Spleen (tissue), 11 donors: ENCODE measurements at regions not wholly inside any gene's neighbourhood (a gene's known extent, or its start where the extent isn't known, plus 50 kb on each side); places are given as distances from the start of the nearest gene placed in this dataset.

ENCODE experiments used
- DNase-seq: peaks from one replicate; pipeline ENCODE4 v3.0.0-alpha.2; 2020
- H3K27ac ChIP-seq, 8 donors: fragments of 200-600 bp; sonication (generic) in 7 of 8; 1 replicate in 4 of 8; 2 replicates in 4 of 8; pipeline versions ENCODE4 v1.5.0 to v1.8.0; 2016 to 2021; ENCODE audit warnings: inconsistent platforms in 4 of 8, mild to moderate bottlenecking in 4 of 8, moderate library complexity in 1 of 8
- H3K27me3 ChIP-seq, 7 donors: fragments of 200-600 bp; sonication (generic) in 6 of 7; replicated peaks in 1 of 7; 1 replicate in 4 of 7; 2 replicates in 3 of 7; pipeline versions ENCODE4 v1.5.0 to v1.8.0; 2016 to 2021; ENCODE audit warnings: inconsistent platforms in 3 of 7, mild to moderate bottlenecking in 1 of 7
- H3K36me3 ChIP-seq, 6 donors: fragments of 200-600 bp; sonication (generic) in 5 of 6; 1 replicate in 4 of 6; 2 replicates in 2 of 6; pipeline versions ENCODE4 v1.5.0 to v1.8.0; 2016 to 2021; ENCODE audit warnings: inconsistent platforms in 2 of 6
- H3K4me1 ChIP-seq, 6 donors: fragments of 200-600 bp; sonication (generic) in 5 of 6; 1 replicate in 3 of 6; 2 replicates in 3 of 6; pipeline versions ENCODE4 v1.5.0 to v1.8.0; 2016 to 2021; ENCODE audit warnings: inconsistent platforms in 3 of 6
- H3K4me3 ChIP-seq, 8 donors: fragments of 200-600 bp; sonication (generic) in 7 of 8; 1 replicate in 4 of 8; 2 replicates in 4 of 8; pipeline versions ENCODE4 v1.5.0 to v1.8.0; 2016 to 2021; ENCODE audit warnings: inconsistent platforms in 4 of 8, mild to moderate bottlenecking in 4 of 8, moderate library complexity in 2 of 8
- H3K9me3 ChIP-seq, 8 donors: fragments of 200-600 bp; sonication (generic) in 7 of 8; 1 replicate in 4 of 8; 2 replicates in 4 of 8; pipeline versions ENCODE4 v1.5.0 to v1.8.0; 2016 to 2021; ENCODE audit warnings: inconsistent platforms in 4 of 8
- POLR2A ChIP-seq, 3 donors: fragments of 450-650 bp; IDR thresholded peaks; one replicate each; pipeline ENCODE4 v1.5.1; 2017; ENCODE audit warnings: antibody characterized with exemption in 3 of 3, mild to moderate bottlenecking in 1 of 3
- POLR2AphosphoS5 ChIP-seq, 3 donors: sonication (generic); formaldehyde crosslinking; IDR thresholded peaks; one replicate each; pipeline ENCODE4 v1.5.1; 2017; ENCODE audit warnings: antibody characterized with exemption in 3 of 3
- WGBS, 5 donors: extraction: QIAGEN DNeasy Blood & Tissue Kit in 3 of 5; methylation state at CpG; one replicate each; pipeline versions ENCODE4 v1.1.5 to v1.1.7; 2013 to 2018; 5-methylcytosine and 5-hydroxymethylcytosine counted together
- intact Hi-C: fragments of 100-400 bp; cut with DNase I; formaldehyde crosslinking; loops from one replicate; pipeline ENCODE4 v1.15.0; 2023; ENCODE audit warnings: low total_unique reads
- TF ChIP-seq, protein P1 (sequence below), 11 experiments: fragments of 200-600 bp in 7 of 11; fragments of 450-650 bp in 4 of 11; sonication (generic) in 4 of 11; IDR thresholded peaks in 8 of 11; conservative IDR thresholded peaks in 3 of 11; 1 replicate in 7 of 11; 2 replicates in 4 of 11; pipeline versions ENCODE4 v1.4.0 to v1.8.0; 2016 to 2021; ENCODE audit warnings: antibody characterized with exemption in 11 of 11, inconsistent platforms in 4 of 11, mild to moderate bottlenecking in 1 of 11
- donor health status: healthy with polysubstance abuse.
- donor health status: DM: no; HTN: no; CAD: no; lungs with moderate emphysema.
- donor health status: DM: no; HTN: no; CAD: no.
- donor health status: Bipolar disorder and iron deficiency.
- donor health status: healthy.
- donor health status: DM: no; HTN: no; CAD: no.
- donor health status: DM: yes; HTN: yes; CAD: no.

GRCh38 chr5:5581080-5581479, 158.6 kb downstream of the ICE1 start:
- Histone ChIP-seq H3K27ac (no peak overlapping the region), H3K27me3 (no peaks in the 10 kb centered on the region), H3K36me3 (no peaks in the 10 kb centered on the region), H3K4me3 (no peak overlapping the region), H3K9me3 (no peaks in the 10 kb centered on the region), H3K4me1 (no peaks in the 10 kb centered on the region)
- intact Hi-C loops = no loop called here
- TF ChIP-seq POLR2AphosphoS5 (IDR thresholded peaks at IDR 0.05) (no peak), POLR2A (IDR thresholded peaks at IDR 0.05) (no peak)
- TF ChIP-seq, protein P1, sequence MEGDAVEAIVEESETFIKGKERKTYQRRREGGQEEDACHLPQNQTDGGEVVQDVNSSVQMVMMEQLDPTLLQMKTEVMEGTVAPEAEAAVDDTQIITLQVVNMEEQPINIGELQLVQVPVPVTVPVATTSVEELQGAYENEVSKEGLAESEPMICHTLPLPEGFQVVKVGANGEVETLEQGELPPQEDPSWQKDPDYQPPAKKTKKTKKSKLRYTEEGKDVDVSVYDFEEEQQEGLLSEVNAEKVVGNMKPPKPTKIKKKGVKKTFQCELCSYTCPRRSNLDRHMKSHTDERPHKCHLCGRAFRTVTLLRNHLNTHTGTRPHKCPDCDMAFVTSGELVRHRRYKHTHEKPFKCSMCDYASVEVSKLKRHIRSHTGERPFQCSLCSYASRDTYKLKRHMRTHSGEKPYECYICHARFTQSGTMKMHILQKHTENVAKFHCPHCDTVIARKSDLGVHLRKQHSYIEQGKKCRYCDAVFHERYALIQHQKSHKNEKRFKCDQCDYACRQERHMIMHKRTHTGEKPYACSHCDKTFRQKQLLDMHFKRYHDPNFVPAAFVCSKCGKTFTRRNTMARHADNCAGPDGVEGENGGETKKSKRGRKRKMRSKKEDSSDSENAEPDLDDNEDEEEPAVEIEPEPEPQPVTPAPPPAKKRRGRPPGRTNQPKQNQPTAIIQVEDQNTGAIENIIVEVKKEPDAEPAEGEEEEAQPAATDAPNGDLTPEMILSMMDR (IDR thresholded peaks at IDR 0.05 in 8 of 11, conservative IDR thresholded peaks at IDR 0.05 in 3 of 11) = no peak
- DNase-seq = no peak
- 67 to 72% (median 69%) methylated on average over 3 of the region's 3 CpGs for WGBS, 5 donors

DNA sequence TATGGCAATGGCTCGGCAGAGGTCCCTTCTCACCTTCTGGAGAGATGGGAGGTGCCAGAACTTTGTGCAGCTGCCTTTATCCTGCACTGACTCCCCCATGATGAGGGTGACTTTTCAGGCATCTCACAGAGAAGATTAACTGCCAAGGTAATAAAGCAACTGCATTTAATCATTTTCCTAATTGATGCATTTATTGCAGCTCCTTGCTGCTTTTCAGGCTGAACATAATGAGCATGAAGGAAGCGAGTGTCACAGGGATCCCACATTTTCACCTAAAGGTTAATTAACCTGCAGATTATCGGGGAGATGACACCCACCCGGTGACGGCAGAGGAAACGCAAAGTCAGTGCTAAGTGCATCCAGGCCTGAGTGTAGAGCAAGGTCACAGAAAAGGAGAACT, 154.3 kb downstream of the ICE1 start:
- H3K27ac ChIP-seq = no peak overlapping the region
- no peaks in the 10 kb centered on the region for H3K9me3 ChIP-seq
- intact Hi-C loops = no loop called here
- H3K36me3 ChIP-seq = no peaks in the 10 kb centered on the region
- DNase-seq = no peak
- TF ChIP-seq POLR2AphosphoS5 (IDR thresholded peaks at IDR 0.05) (no peak), POLR2A (IDR thresholded peaks at IDR 0.05) (no peak)
- TF ChIP-seq, protein P1 (IDR thresholded peaks at IDR 0.05 in 8 of 11, conservative IDR thresholded peaks at IDR 0.05 in 3 of 11) = no peak
- WGBS, 5 donors = 68 to 84% (median 73%) methylated on average over 6 of the region's 6 CpGs
- peaks cover 0 to 5% (median 0%) of the 10 kb centered on the region in 7 donors for H3K27me3 ChIP-seq
- H3K4me1 ChIP-seq = peaks cover 0 to 8% (median 0%) of the 10 kb centered on the region in 6 donors
- no peak overlapping the region for H3K4me3 ChIP-seq

DNA sequence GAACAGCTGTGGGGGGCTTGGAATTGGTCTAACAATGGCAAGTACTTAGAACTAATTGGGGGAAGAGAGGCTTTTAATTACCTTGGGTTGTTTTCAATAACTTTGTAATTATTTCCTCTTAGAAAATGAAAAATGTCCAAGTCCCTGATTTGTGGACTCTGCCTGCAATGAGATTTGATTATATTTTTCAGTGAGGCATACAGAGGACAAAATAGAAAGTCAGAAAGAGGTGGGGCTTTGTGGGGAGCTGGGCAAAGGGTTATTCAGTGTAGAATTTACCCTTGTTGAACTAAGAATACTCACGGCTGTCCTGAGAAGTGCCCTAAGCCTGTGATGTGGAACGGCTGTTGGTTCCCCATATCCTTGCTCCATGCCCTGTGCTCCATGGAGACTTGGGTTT, 153.0 kb downstream of the ICE1 start:
- DNase-seq = no peak

GRCh38 chr5:5573798-5574380, 151.4 kb downstream of the ICE1 start:
- DNase-seq = no peak

More for the DNA sequence above, 153.0 kb downstream of the ICE1 start:
- H3K36me3 ChIP-seq = no peaks in the 10 kb centered on the region
- no peaks in the 10 kb centered on the region for H3K9me3 ChIP-seq
- peaks cover 0 to 6% (median 0%) of the 10 kb centered on the region in 7 donors for H3K27me3 ChIP-seq
- WGBS, 5 donors = 69 to 96% (median 90%) methylated on average over 2 of the region's 2 CpGs
- no peak overlapping the region for H3K27ac ChIP-seq
- TF ChIP-seq POLR2A (IDR thresholded peaks at IDR 0.05) = no peak
- no peak for TF ChIP-seq POLR2AphosphoS5 (IDR thresholded peaks at IDR 0.05)
- TF ChIP-seq, protein P1 (IDR thresholded peaks at IDR 0.05 in 8 of 11, conservative IDR thresholded peaks at IDR 0.05 in 3 of 11) = no peak
- intact Hi-C loops = no loop called here
- H3K4me1 ChIP-seq = peaks cover 0 to 8% (median 0%) of the 10 kb centered on the region in 6 donors
- H3K4me3 ChIP-seq = no peak overlapping the region

More at GRCh38 chr5:5573798-5574380, 151.4 kb downstream of the ICE1 start:
- Histone ChIP-seq H3K9me3 (no peaks in the 10 kb centered on the region), H3K36me3 (no peaks in the 10 kb centered on the region), H3K4me1 (peaks cover 0 to 8% (median 0%) of the 10 kb centered on the region in 6 donors), H3K27me3 (peaks cover 0 to 6% (median 0%) of the 10 kb centered on the region in 7 donors), H3K27ac (no peak overlapping the region), H3K4me3 (no peak overlapping the region)
- intact Hi-C loops = no loop called here
- TF ChIP-seq, protein P1 (IDR thresholded peaks at IDR 0.05 in 8 of 11, conservative IDR thresholded peaks at IDR 0.05 in 3 of 11) = no peak
- TF ChIP-seq POLR2A (IDR thresholded peaks at IDR 0.05) (no peak), POLR2AphosphoS5 (IDR thresholded peaks at IDR 0.05) (no peak)
- 86 to 90% (median 87%) methylated on average over 13 to 15 of the region's 15 CpGs for WGBS, 5 donors
